GM06990 (cell line): ENCODE measurements at regions not wholly inside any gene's neighbourhood (a gene's known extent, or its start where the extent isn't known, plus 50 kb on each side); places are given as distances from the start of the nearest gene placed in this dataset.

ENCODE experiments used
- DNase-seq: peaks from one replicate; pipeline ENCODE4 v3.0.0-alpha.2; 2011; ENCODE audit not compliant: insufficient read length; ENCODE audit errors: extremely low read depth
- H3K27me3 ChIP-seq: replicated peaks from 2 replicates; pipeline ENCODE4 v1.6.0; 2011; ENCODE audit warnings: low read length; ENCODE audit not compliant: control insufficient read depth, insufficient read depth
- H3K36me3 ChIP-seq: 2 replicates; pipeline ENCODE4 v1.5.1; 2011; ENCODE audit warnings: low read length; ENCODE audit not compliant: control insufficient read depth, insufficient read depth
- H3K4me3 ChIP-seq: replicated peaks from 2 replicates; pipeline ENCODE4 v1.5.1; 2011; ENCODE audit warnings: low read depth, mild to moderate bottlenecking, control low read depth, low read length
- TF ChIP-seq, protein P1 (sequence below): IDR thresholded peaks from 2 replicates; pipeline ENCODE4 v1.5.1; 2011; ENCODE audit warnings: low read length, control low read depth, mild to moderate bottlenecking, inconsistent platforms; ENCODE audit not compliant: insufficient read depth, poor library complexity, severe bottlenecking

DNA sequence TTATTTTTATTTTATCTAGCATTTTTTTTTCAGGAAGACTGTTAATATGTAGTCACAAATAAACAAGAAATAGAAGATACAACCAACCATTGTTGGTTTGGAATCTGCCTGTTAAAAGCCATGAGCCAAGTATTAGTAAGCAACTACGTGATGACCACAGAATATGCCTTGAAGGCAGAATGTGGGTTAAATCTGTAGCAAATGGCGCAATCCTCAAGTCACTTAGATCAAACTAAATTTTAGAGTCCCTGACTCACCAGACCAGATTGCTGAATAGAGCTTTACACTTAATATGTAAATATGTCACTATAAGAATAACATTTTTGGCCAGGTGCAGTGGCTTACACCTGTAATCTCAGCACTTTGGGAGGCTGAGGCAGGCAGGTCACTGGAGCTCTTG is 800.1 kb upstream of the CITED2 start:
- H3K27me3 ChIP-seq: no peaks in the 10 kb centered on the region
- H3K4me3 ChIP-seq: no peak overlapping the region
- no peak for DNase-seq
- H3K36me3 ChIP-seq: no peaks in the 10 kb centered on the region
- TF ChIP-seq, protein P1, sequence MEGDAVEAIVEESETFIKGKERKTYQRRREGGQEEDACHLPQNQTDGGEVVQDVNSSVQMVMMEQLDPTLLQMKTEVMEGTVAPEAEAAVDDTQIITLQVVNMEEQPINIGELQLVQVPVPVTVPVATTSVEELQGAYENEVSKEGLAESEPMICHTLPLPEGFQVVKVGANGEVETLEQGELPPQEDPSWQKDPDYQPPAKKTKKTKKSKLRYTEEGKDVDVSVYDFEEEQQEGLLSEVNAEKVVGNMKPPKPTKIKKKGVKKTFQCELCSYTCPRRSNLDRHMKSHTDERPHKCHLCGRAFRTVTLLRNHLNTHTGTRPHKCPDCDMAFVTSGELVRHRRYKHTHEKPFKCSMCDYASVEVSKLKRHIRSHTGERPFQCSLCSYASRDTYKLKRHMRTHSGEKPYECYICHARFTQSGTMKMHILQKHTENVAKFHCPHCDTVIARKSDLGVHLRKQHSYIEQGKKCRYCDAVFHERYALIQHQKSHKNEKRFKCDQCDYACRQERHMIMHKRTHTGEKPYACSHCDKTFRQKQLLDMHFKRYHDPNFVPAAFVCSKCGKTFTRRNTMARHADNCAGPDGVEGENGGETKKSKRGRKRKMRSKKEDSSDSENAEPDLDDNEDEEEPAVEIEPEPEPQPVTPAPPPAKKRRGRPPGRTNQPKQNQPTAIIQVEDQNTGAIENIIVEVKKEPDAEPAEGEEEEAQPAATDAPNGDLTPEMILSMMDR: no peak

DNA sequence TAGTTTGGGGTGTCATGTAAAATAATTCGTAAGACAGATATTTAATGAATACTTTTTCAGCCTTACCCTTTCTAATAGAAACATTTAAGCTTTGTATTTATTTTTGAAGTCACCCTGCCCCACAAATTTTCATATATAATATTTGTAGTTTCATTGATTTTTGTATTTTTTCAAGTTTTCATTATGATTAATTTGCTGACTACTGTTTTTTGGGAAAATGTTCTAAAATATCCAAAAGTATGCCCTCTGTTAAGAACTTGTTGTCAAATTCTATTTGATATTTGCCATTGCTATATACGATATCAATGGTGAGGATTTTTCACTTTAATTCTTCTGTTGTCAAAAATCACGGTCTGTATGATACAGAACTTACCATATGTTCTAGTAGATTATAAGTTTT is 793.9 kb upstream of the CITED2 start:
- TF ChIP-seq, protein P1: no peak
- no peaks in the 10 kb centered on the region for H3K27me3 ChIP-seq
- H3K36me3 ChIP-seq: no peaks in the 10 kb centered on the region
- H3K4me3 ChIP-seq: no peak overlapping the region
- no peak for DNase-seq

DNA sequence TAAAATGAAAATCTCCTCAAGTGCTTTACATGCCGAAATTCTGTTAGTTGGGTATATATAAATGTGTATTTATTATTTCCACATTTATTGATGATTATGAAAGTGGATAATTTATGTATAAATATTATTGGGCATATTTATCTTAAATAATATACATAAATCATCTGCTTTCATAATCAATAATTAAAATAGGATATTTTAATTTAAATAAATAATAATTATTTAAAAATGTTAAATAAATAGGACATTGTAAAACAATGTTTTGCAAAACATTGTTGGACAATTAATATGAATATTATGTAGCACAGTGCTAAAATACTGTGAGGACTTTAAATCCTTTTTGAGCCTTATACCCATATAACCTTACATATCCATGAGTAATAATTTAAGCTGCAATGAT is 786.5 kb upstream of the CITED2 start:
- Histone ChIP-seq H3K4me3 (no peak overlapping the region), H3K27me3 (no peaks in the 10 kb centered on the region), H3K36me3 (no peaks in the 10 kb centered on the region)
- TF ChIP-seq, protein P1: no peak
- no peak for DNase-seq

DNA sequence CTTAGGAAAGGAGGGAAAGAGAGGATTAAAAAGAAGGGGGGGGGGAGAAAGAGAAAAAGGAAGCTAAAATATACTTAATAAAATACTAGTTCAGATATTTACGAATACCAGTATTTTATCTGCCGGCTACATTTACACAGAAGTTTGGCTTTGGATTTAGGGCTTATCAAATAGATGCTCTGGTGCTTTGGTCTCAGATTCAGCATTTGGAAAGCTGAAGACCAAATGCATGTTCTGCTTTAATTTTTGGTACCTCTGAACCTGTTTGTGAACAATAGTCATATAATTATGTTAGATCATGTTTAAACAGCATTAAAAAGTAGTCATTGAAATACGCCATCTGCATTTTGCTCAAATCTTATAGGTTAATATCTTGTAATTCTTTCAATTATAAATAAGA is 786.0 kb upstream of the CITED2 start:
- Histone ChIP-seq H3K36me3 (no peaks in the 10 kb centered on the region), H3K27me3 (no peaks in the 10 kb centered on the region), H3K4me3 (no peak overlapping the region)
- DNase-seq: no peak
- TF ChIP-seq, protein P1: no peak

DNA sequence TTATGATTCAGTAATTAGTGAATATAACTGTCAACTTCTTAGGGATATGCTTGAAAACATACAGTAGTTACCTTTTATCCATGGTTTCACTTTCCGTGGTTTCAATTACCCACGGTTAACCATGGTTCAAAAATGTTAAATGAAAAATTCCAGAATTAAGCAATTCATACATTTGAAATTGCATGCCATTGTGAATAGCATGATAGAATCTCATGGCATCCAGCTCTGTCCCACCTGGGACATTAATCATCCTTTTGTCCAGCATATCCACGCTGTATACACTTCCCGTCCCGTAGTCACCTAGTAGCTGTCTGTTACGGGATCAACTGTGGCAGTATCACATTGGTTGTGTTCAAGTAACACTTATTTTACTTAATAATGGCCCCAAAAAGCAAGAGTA is 781.7 kb upstream of the CITED2 start:
- TF ChIP-seq, protein P1: no peak
- no peak for DNase-seq
- no peak overlapping the region for H3K4me3 ChIP-seq
- H3K27me3 ChIP-seq: no peaks in the 10 kb centered on the region
- H3K36me3 ChIP-seq: no peaks in the 10 kb centered on the region

DNA sequence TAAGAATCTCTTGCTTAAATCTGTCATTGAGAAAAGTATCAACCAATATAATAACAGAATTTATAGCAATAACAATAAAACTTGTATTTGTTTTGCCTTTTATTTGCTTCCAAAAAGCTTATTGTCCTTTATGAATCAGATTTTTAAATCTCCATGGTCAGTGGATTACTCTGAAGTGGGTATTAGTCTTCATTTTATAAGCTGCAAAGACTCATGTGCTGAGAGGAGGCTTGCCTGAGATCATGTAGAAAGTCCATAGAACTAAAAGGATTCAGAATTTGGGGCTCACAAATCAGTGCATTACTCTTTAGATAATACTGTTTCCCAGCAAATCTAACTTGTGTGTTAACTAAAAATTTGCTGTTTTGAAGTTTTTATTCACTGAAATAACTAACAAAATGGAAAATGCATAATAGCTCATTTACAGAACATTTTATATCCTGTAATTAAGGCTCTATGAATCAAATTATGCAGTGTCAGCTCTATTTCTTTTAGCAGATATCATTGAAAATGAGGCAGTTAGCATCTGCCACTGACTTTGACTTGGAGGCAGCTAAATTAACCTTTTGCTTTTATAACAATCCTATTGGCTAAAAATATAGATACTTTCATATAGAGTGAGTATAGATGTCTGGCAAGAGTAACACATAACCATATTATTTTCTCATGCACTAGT is 781.1 kb upstream of the CITED2 start:
- TF ChIP-seq, protein P1: no peak
- no peaks in the 10 kb centered on the region for H3K36me3 ChIP-seq
- no peaks in the 10 kb centered on the region for H3K27me3 ChIP-seq
- no peak overlapping the region for H3K4me3 ChIP-seq
- no peak for DNase-seq
